ENCODE measurements at regions not wholly inside any gene's neighbourhood (a gene's known extent, or its start where the extent isn't known, plus 50 kb on each side); places are given as distances from the start of the nearest gene placed in this dataset.
"Not testable (repeated sequence)": the region's sequence is repeated elsewhere in the genome, so short reads cannot be mapped to it uniquely, and the experiment has no call there.

- DNase-seq, result no peak
- in situ Hi-C loops (cut with MboI; ENCODE audit: low pct_unique_long_range_greater_than_20kb, low sequenced_read_pairs), result no loop called here
Observed at GRCh38 chr2:240259924-240260529, 119.6 kb upstream of the OTOS start.

GRCh38 chr2:240260664-240261063 lies 120.2 kb upstream of the OTOS start:
- no peak for DNase-seq
- in situ Hi-C loops (cut with MboI; ENCODE audit: low pct_unique_long_range_greater_than_20kb, low sequenced_read_pairs), result no loop called here

- in situ Hi-C loops (cut with MboI; ENCODE audit: low pct_unique_long_range_greater_than_20kb, low sequenced_read_pairs); DNase-seq: not testable (repeated sequence)
Observed at GRCh38 chr2:240262578-240262977, 122.1 kb upstream of the OTOS start.

- in situ Hi-C loops (cut with MboI; ENCODE audit: low pct_unique_long_range_greater_than_20kb, low sequenced_read_pairs), result no loop called here
- DNase-seq, result no peak
Observed at GRCh38 chr2:240269380-240269779, 128.9 kb upstream of the OTOS start.

GRCh38 chr2:240269886-240270285 lies 129.4 kb upstream of the OTOS start:
- in situ Hi-C loops (cut with MboI; ENCODE audit: low pct_unique_long_range_greater_than_20kb, low sequenced_read_pairs), result no loop called here
- DNase-seq, result no peak

- in situ Hi-C loops (cut with MboI; ENCODE audit: low pct_unique_long_range_greater_than_20kb, low sequenced_read_pairs), result no loop called here
- DNase-seq, result no peak
Observed at GRCh38 chr2:240271716-240272341, 131.4 kb upstream of the OTOS start.

GRCh38 chr2:240275386-240275785 lies 134.9 kb upstream of the OTOS start:
- no peak for DNase-seq
- in situ Hi-C loops (cut with MboI; ENCODE audit: low pct_unique_long_range_greater_than_20kb, low sequenced_read_pairs), result no loop called here

- no peak for DNase-seq
- in situ Hi-C loops (cut with MboI; ENCODE audit: low pct_unique_long_range_greater_than_20kb, low sequenced_read_pairs), result no loop called here
Observed at GRCh38 chr2:240277073-240277806, 136.8 kb upstream of the OTOS start.

GRCh38 chr2:240277807-240278522 lies 137.5 kb upstream of the OTOS start:
- in situ Hi-C loops (cut with MboI; ENCODE audit: low pct_unique_long_range_greater_than_20kb, low sequenced_read_pairs), result no loop called here
- no peak for DNase-seq

- in situ Hi-C loops (cut with MboI; ENCODE audit: low pct_unique_long_range_greater_than_20kb, low sequenced_read_pairs), result no loop called here
Observed at GRCh38 chr2:240278661-240279060, 138.2 kb upstream of the OTOS start.

GRCh38 chr2:240280621-240281020 lies 140.2 kb upstream of the OTOS start:
- in situ Hi-C loops (cut with MboI; ENCODE audit: low pct_unique_long_range_greater_than_20kb, low sequenced_read_pairs), result no loop called here
- DNase-seq, result no peak

More at GRCh38 chr2:240278661-240279060, 138.2 kb upstream of the OTOS start:
- DNase-seq, result no peak

GRCh38 chr2:240284503-240285259 lies 144.2 kb upstream of the OTOS start:
- DNase-seq, result no peak
- in situ Hi-C loops (cut with MboI; ENCODE audit: low pct_unique_long_range_greater_than_20kb, low sequenced_read_pairs), result no loop called here

- no peak for DNase-seq
- in situ Hi-C loops (cut with MboI; ENCODE audit: low pct_unique_long_range_greater_than_20kb, low sequenced_read_pairs), result no loop called here
Observed at GRCh38 chr2:240285725-240286124, 145.3 kb upstream of the OTOS start.

- DNase-seq, result no peak
- in situ Hi-C loops (cut with MboI; ENCODE audit: low pct_unique_long_range_greater_than_20kb, low sequenced_read_pairs), result no loop called here
Observed at GRCh38 chr2:240286596-240286995, 146.1 kb upstream of the OTOS start.

- in situ Hi-C loops (cut with MboI; ENCODE audit: low pct_unique_long_range_greater_than_20kb, low sequenced_read_pairs), result no loop called here
- no peak for DNase-seq
Observed at GRCh38 chr2:240287011-240287410, 146.6 kb upstream of the OTOS start.

- DNase-seq, result no peak
- in situ Hi-C loops (cut with MboI; ENCODE audit: low pct_unique_long_range_greater_than_20kb, low sequenced_read_pairs), result no loop called here
Observed at GRCh38 chr2:240287496-240288086, 147.1 kb upstream of the OTOS start.

GRCh38 chr2:240288087-240288521 lies 147.4 kb upstream of the GPC1 start:
- in situ Hi-C loops (cut with MboI; ENCODE audit: low pct_unique_long_range_greater_than_20kb, low sequenced_read_pairs), result no loop called here
- DNase-seq, result no peak

GRCh38 chr2:240289701-240290431 lies 145.6 kb upstream of the GPC1 start:
- in situ Hi-C loops (cut with MboI; ENCODE audit: low pct_unique_long_range_greater_than_20kb, low sequenced_read_pairs), result no loop called here
- no peak for DNase-seq

Data from KBM-7 (cell line).